Fibroblast of skin of back (primary cell): ENCODE measurements at regions not wholly inside any gene's neighbourhood (a gene's known extent, or its start where the extent isn't known, plus 50 kb on each side); places are given as distances from the start of the nearest gene placed in this dataset.
"Not testable (repeated sequence)": the region's sequence is repeated elsewhere in the genome, so short reads cannot be mapped to it uniquely, and the experiment has no call there.

Experiments
- DNase-seq: peaks from one replicate; pipeline ENCODE4 v3.0.0-alpha.2; 2013

- no peak for DNase-seq
Observed at GRCh38 chr6:102820098-102820497, 1426.6 kb downstream of the GRIK2 start.

- no peak for DNase-seq
Observed at GRCh38 chr6:102815207-102815606, 1421.7 kb downstream of the GRIK2 start.

- no peak for DNase-seq
Observed at GRCh38 chr6:102813489-102814275, 1420.2 kb downstream of the GRIK2 start.

GRCh38 chr6:102812242-102812641, 1418.7 kb downstream of the GRIK2 start:
- no peak for DNase-seq

- DNase-seq, result not testable (repeated sequence)
Observed at GRCh38 chr6:102808944-102809505, 1415.5 kb downstream of the GRIK2 start.

- DNase-seq, result no peak
Observed at GRCh38 chr6:102799051-102799450, 1405.5 kb downstream of the GRIK2 start.

GRCh38 chr6:102798636-102799035, 1405.1 kb downstream of the GRIK2 start:
- no peak for DNase-seq

- no peak for DNase-seq
Observed at GRCh38 chr6:102793752-102794151, 1400.2 kb downstream of the GRIK2 start.

GRCh38 chr6:102774326-102774725, 1380.8 kb downstream of the GRIK2 start:
- no peak for DNase-seq

- DNase-seq, result no peak
Observed at GRCh38 chr6:102773636-102774035, 1380.1 kb downstream of the GRIK2 start.

- DNase-seq, result peak; percentile 68
Observed at GRCh38 chr6:102766963-102767362, 1373.5 kb downstream of the GRIK2 start.

GRCh38 chr6:102764317-102764716, 1370.8 kb downstream of the GRIK2 start:
- DNase-seq, result no peak

- no peak for DNase-seq
Observed at GRCh38 chr6:102763891-102764290, 1370.4 kb downstream of the GRIK2 start.

GRCh38 chr6:102761872-102762271, 1368.4 kb downstream of the GRIK2 start:
- no peak for DNase-seq

- DNase-seq, result no peak
Observed at GRCh38 chr6:102759415-102759814, 1365.9 kb downstream of the GRIK2 start.

GRCh38 chr6:102758536-102758935, 1365.0 kb downstream of the GRIK2 start:
- DNase-seq, result not testable (repeated sequence)

GRCh38 chr6:102749210-102749971, 1355.9 kb downstream of the GRIK2 start:
- no peak for DNase-seq

GRCh38 chr6:102746941-102747340, 1353.4 kb downstream of the GRIK2 start:
- DNase-seq, result no peak

GRCh38 chr6:102742754-102743356, 1349.3 kb downstream of the GRIK2 start:
- DNase-seq, result no peak

GRCh38 chr6:102742028-102742427, 1348.5 kb downstream of the GRIK2 start:
- peak; percentile 14 for DNase-seq

GRCh38 chr6:102736941-102737368, 1343.4 kb downstream of the GRIK2 start:
- peak; percentile 95 for DNase-seq

GRCh38 chr6:102732898-102733297, 1339.4 kb downstream of the GRIK2 start:
- DNase-seq, result no peak

- not testable (repeated sequence) for DNase-seq
Observed at GRCh38 chr6:102722086-102722485, 1328.6 kb downstream of the GRIK2 start.
